ENCODE measurements at regions not wholly inside any gene's neighbourhood (a gene's known extent, or its start where the extent isn't known, plus 50 kb on each side); places are given as distances from the start of the nearest gene placed in this dataset.
"Not testable (repeated sequence)": the region's sequence is repeated elsewhere in the genome, so short reads cannot be mapped to it uniquely, and the experiment has no call there.

DNA sequence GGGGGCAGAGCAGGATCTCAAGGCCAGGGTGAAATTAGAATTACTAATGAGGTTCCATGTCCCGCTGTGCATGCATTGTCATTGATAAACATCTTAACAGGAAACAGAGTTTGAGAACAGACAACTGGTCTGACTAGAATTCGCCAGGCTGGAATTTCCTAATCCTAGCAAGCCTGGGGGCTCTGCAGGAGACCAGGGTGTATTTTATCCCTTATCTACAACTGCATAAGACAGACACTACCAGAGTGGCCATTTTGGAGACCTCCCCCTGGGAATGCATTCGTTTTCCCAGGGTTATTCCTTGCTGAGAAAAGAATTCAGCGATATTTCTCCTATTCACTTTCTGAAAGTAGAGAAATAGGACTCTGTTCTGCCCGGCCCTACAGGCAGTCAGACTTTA is 1007.6 kb downstream of the SLC16A7 start:
- TF ChIP-seq, protein P1, sequence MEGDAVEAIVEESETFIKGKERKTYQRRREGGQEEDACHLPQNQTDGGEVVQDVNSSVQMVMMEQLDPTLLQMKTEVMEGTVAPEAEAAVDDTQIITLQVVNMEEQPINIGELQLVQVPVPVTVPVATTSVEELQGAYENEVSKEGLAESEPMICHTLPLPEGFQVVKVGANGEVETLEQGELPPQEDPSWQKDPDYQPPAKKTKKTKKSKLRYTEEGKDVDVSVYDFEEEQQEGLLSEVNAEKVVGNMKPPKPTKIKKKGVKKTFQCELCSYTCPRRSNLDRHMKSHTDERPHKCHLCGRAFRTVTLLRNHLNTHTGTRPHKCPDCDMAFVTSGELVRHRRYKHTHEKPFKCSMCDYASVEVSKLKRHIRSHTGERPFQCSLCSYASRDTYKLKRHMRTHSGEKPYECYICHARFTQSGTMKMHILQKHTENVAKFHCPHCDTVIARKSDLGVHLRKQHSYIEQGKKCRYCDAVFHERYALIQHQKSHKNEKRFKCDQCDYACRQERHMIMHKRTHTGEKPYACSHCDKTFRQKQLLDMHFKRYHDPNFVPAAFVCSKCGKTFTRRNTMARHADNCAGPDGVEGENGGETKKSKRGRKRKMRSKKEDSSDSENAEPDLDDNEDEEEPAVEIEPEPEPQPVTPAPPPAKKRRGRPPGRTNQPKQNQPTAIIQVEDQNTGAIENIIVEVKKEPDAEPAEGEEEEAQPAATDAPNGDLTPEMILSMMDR (conservative IDR thresholded peaks at IDR 0.05 in 1 of 2, IDR thresholded peaks at IDR 0.05 in 1 of 2; ENCODE audit: extremely low read depth in 1 of 2, insufficient read depth in 1 of 2, low read depth in 1 of 2, low read length in 2 of 2): not testable (repeated sequence)
- TF ChIP-seq EZH2 (IDR thresholded peaks at IDR 0.05; ENCODE audit: borderline replicate concordance, low read length): not testable (repeated sequence)

Data from mammary epithelial cell (primary cell).